H9 (cell line): ENCODE measurements at regions not wholly inside any gene's neighbourhood (a gene's known extent, or its start where the extent isn't known, plus 50 kb on each side); places are given as distances from the start of the nearest gene placed in this dataset.

ENCODE experiments used
- DNase-seq: peaks from one replicate; pipeline ENCODE4 v3.0.0-alpha.2; 2017
- H2AFZ ChIP-seq: one replicate; pipeline ENCODE4 v1.6.1; 2013; ENCODE audit warnings: mild to moderate bottlenecking, low read length, control low read depth, moderate library complexity
- H2AK5ac ChIP-seq: 2 replicates; pipeline ENCODE4 v1.6.1; 2013; ENCODE audit warnings: low read length, control low read depth, mixed read lengths; ENCODE audit not compliant: insufficient read length
- H2BK120ac ChIP-seq: one replicate; pipeline ENCODE4 v1.6.1; 2013; ENCODE audit warnings: low read depth, mild to moderate bottlenecking, low read length, control low read depth, inconsistent platforms; ENCODE audit not compliant: poor library complexity, severe bottlenecking
- H2BK12ac ChIP-seq: 2 replicates; pipeline ENCODE4 v1.6.1; 2013; ENCODE audit warnings: low read length, control low read depth, mixed read lengths, low read depth; ENCODE audit not compliant: insufficient read length
- H2BK15ac ChIP-seq: 2 replicates; pipeline ENCODE4 v1.6.1; 2013; ENCODE audit warnings: low read depth, low read length, control low read depth
- H2BK20ac ChIP-seq: one replicate; pipeline ENCODE4 v1.6.1; 2013; ENCODE audit warnings: low read depth, mild to moderate bottlenecking, low read length, control low read depth, inconsistent platforms; ENCODE audit not compliant: poor library complexity, severe bottlenecking
- H2BK5ac ChIP-seq: 2 replicates; pipeline ENCODE4 v1.6.1; 2013; ENCODE audit warnings: low read length, control low read depth, mixed read lengths; ENCODE audit not compliant: insufficient read length
- H3K14ac ChIP-seq: 2 replicates; pipeline ENCODE4 v1.6.1; 2013; ENCODE audit warnings: low read length, control low read depth; ENCODE audit not compliant: insufficient read depth
- H3K18ac ChIP-seq: 2 replicates; pipeline ENCODE4 v1.6.1; 2013; ENCODE audit warnings: low read depth, mild to moderate bottlenecking, mixed read lengths, low read length, control low read depth; ENCODE audit not compliant: insufficient read length
- H3K23ac ChIP-seq: 2 replicates; pipeline ENCODE4 v1.6.1; 2013; ENCODE audit warnings: low read length, control low read depth, mixed read lengths, low read depth; ENCODE audit not compliant: insufficient read length
- H3K23me2 ChIP-seq: 2 replicates; pipeline ENCODE4 v1.6.1; 2013; ENCODE audit warnings: low read depth, mild to moderate bottlenecking, mixed read lengths, low read length, control low read depth; ENCODE audit not compliant: insufficient read length, poor library complexity, severe bottlenecking
- H3K27ac ChIP-seq: 2 replicates; pipeline ENCODE4 v1.5.1; 2013; ENCODE audit warnings: low read length, control low read depth, mixed read lengths, low read depth; ENCODE audit not compliant: insufficient read length
- H3K27me3 ChIP-seq: 2 replicates; pipeline ENCODE4 v1.6.1; 2013; ENCODE audit warnings: low read length, control low read depth, inconsistent platforms; ENCODE audit not compliant: insufficient read depth
- H3K4ac ChIP-seq: 2 replicates; pipeline ENCODE4 v1.6.1; 2013; ENCODE audit warnings: low read depth, mild to moderate bottlenecking, control low read depth, inconsistent platforms, low read length, moderate library complexity
- H3K4me1 ChIP-seq: 2 replicates; pipeline ENCODE4 v1.6.1; 2013; ENCODE audit warnings: low read length, control low read depth, inconsistent platforms; ENCODE audit not compliant: insufficient read depth
- H3K4me2 ChIP-seq: 2 replicates; pipeline ENCODE4 v1.6.1; 2013; ENCODE audit warnings: low read length, control low read depth, mixed read lengths; ENCODE audit not compliant: insufficient read length, insufficient read depth
- H3K56ac ChIP-seq: 2 replicates; pipeline ENCODE4 v1.6.1; 2013; ENCODE audit warnings: low read depth, mild to moderate bottlenecking, mixed read lengths, low read length, control low read depth; ENCODE audit not compliant: insufficient read length
- H3K79me1 ChIP-seq: 2 replicates; pipeline ENCODE4 v1.6.1; 2013; ENCODE audit warnings: low read depth, mild to moderate bottlenecking, moderate library complexity, low read length, control low read depth, inconsistent platforms; ENCODE audit not compliant: insufficient read depth, poor library complexity, severe bottlenecking
- H3K79me2 ChIP-seq: 2 replicates; pipeline ENCODE4 v1.6.1; 2013; ENCODE audit warnings: low read length, control low read depth, inconsistent platforms; ENCODE audit not compliant: insufficient read depth
- H3K9ac ChIP-seq: 2 replicates; pipeline ENCODE4 v1.6.1; 2013; ENCODE audit warnings: low read length, control low read depth, mixed read lengths; ENCODE audit not compliant: insufficient read length; ENCODE audit errors: extremely low read depth
- H3K9me3 ChIP-seq: one replicate; pipeline ENCODE4 v1.6.1; 2013; ENCODE audit warnings: low read depth, low read length, inconsistent platforms; ENCODE audit not compliant: control insufficient read depth
- H3T11ph ChIP-seq: one replicate; pipeline ENCODE4 v1.6.1; 2013; ENCODE audit warnings: mild to moderate bottlenecking, low read length, control low read depth, inconsistent platforms
- H4K20me1 ChIP-seq: one replicate; pipeline ENCODE4 v1.6.1; 2013; ENCODE audit not compliant: control insufficient read depth, insufficient read length, insufficient read depth
- H4K5ac ChIP-seq: 2 replicates; pipeline ENCODE4 v1.6.1; 2013; ENCODE audit warnings: low read depth, mild to moderate bottlenecking, mixed read lengths, low read length, control low read depth; ENCODE audit not compliant: insufficient read length
- H4K8ac ChIP-seq: replicated peaks from 2 replicates; pipeline ENCODE4 v1.6.1; 2013; ENCODE audit warnings: low read length, control low read depth, mixed read lengths, low read depth; ENCODE audit not compliant: insufficient read length
- H4K91ac ChIP-seq: 2 replicates; pipeline ENCODE4 v1.6.1; 2013; ENCODE audit warnings: low read depth, mild to moderate bottlenecking, moderate library complexity, mixed read lengths, low read length, control low read depth; ENCODE audit not compliant: insufficient read length
- H3K27ac Mint-ChIP-seq, 3 experiments: 2 replicates in 2 of 3; 3 replicates in 1 of 3; pipeline ENCODE4 v1.8.0; 2020 to 2021; ENCODE audit warnings: mixed read lengths in 3 of 3, mild to moderate bottlenecking in 1 of 3, moderate library complexity in 1 of 3
- H3K27me3 Mint-ChIP-seq: 2 replicates; pipeline ENCODE4 v1.8.0; 2021; ENCODE audit warnings: low read depth, mild to moderate bottlenecking, moderate library complexity, mixed read lengths
- H3K36me3 Mint-ChIP-seq, 3 experiments: 2 replicates in 2 of 3; 3 replicates in 1 of 3; pipeline ENCODE4 v1.8.0; 2020 to 2021; ENCODE audit warnings: low read depth in 3 of 3, mixed read lengths in 3 of 3; ENCODE audit not compliant: insufficient read depth in 1 of 3
- H3K4me1 Mint-ChIP-seq, 2 experiments: 2 replicates each; pipeline ENCODE4 v1.8.0; 2020; ENCODE audit warnings: mixed read lengths in 2 of 2
- H3K4me3 Mint-ChIP-seq, 2 experiments: 2 replicates in 1 of 2; 3 replicates in 1 of 2; pipeline ENCODE4 v1.8.0; 2020 to 2021; ENCODE audit warnings: mild to moderate bottlenecking in 2 of 2, mixed read lengths in 2 of 2, moderate library complexity in 1 of 2
- H3K9me3 Mint-ChIP-seq, 2 experiments: 2 replicates in 1 of 2; 3 replicates in 1 of 2; pipeline ENCODE4 v1.8.0; 2020; ENCODE audit warnings: mild to moderate bottlenecking in 2 of 2, mixed read lengths in 2 of 2, moderate library complexity in 1 of 2
- WGBS: extraction: QIAGEN DNeasy Blood & Tissue Kit; methylation state at CpG from one replicate; pipeline ENCODE4 v1.1.7; 2013; ENCODE audit warnings: missing lambda C conversion rate, low lambda C conversion rate, mixed read lengths; ENCODE audit not compliant: insufficient read length; ENCODE audit errors: extremely low coverage; 5-methylcytosine and 5-hydroxymethylcytosine counted together
- TF ChIP-seq, protein P1 (sequence below): fragments of 200-600 bp; sonication (generic); conservative IDR thresholded peaks from 3 replicates; pipeline ENCODE4 v1.8.0; 2021; ENCODE audit warnings: antibody characterized with exemption, mild to moderate bottlenecking

DNA sequence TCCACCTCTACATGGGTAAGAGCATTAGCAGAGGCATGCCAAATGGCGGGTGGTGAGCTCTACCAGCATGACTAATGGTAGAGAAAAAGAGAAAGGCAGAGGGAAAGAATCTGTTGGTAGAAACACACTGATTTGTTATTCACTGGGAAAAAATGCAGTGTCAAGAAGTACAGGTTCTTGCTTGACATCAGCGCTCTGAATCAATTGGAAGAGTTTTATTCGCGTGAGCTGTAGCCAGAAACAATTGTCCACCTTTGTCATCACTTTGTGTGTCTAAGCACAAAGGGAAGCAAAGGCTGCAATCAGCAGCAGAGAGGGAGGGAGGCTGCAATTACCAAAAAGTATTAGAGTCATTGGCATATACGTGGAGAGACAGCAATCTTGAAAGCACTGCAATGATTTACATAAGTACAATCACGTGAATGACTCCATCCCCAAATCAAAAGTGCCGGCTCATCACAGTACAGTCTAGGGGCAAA, 67.7 kb upstream of the HS3ST1 start:
- no peak for DNase-seq
- peaks cover 11 to 12% of the 10 kb centered on the region in 2 experiments; a peak in 4 of 5 replicates for H3K9me3 Mint-ChIP-seq

More for the DNA sequence above, 67.7 kb upstream of the HS3ST1 start:
- no peak overlapping the region for H3K56ac ChIP-seq
- no peaks in the 10 kb centered on the region for H3K9me3 ChIP-seq
- Mint-ChIP-seq H3K36me3 (peaks cover 0 to 6% (median 0%) of the 10 kb centered on the region in 3 experiments; a peak in 3 of 7 replicates), H3K27ac (no peak overlapping the region; a peak in 1 of 7 replicates), H3K4me1 (peaks cover 0 to 4% of the 10 kb centered on the region in 2 experiments; a peak in 1 of 4 replicates), H3K4me3 (no peak overlapping the region), H3K27me3 (no peaks in the 10 kb centered on the region)
- H3T11ph ChIP-seq: no peak overlapping the region
- H2AFZ ChIP-seq: no peak overlapping the region
- no peak overlapping the region for H3K14ac ChIP-seq
- H4K91ac ChIP-seq: no peak overlapping the region
- no peak overlapping the region for H4K8ac ChIP-seq
- no peak overlapping the region for H2AK5ac ChIP-seq
- H2BK12ac ChIP-seq: no peak overlapping the region
- no peak overlapping the region for H3K9ac ChIP-seq
- no peak overlapping the region for H3K4ac ChIP-seq
- no peak overlapping the region for H2BK120ac ChIP-seq
- no peak overlapping the region for H2BK20ac ChIP-seq
- no peaks in the 10 kb centered on the region for H3K23me2 ChIP-seq
- H2BK15ac ChIP-seq: no peak overlapping the region
- H2BK5ac ChIP-seq: no peak overlapping the region
- H3K4me2 ChIP-seq: no peak overlapping the region
- no peaks in the 10 kb centered on the region for H3K79me2 ChIP-seq
- no peaks in the 10 kb centered on the region for H4K20me1 ChIP-seq
- no peak overlapping the region for H4K5ac ChIP-seq
- no peaks in the 10 kb centered on the region for H3K79me1 ChIP-seq
- WGBS: no CpG with 5 or more reads among the region's 7 CpGs
- no peak overlapping the region for H3K27ac ChIP-seq
- H3K27me3 ChIP-seq: no peaks in the 10 kb centered on the region
- TF ChIP-seq, protein P1, sequence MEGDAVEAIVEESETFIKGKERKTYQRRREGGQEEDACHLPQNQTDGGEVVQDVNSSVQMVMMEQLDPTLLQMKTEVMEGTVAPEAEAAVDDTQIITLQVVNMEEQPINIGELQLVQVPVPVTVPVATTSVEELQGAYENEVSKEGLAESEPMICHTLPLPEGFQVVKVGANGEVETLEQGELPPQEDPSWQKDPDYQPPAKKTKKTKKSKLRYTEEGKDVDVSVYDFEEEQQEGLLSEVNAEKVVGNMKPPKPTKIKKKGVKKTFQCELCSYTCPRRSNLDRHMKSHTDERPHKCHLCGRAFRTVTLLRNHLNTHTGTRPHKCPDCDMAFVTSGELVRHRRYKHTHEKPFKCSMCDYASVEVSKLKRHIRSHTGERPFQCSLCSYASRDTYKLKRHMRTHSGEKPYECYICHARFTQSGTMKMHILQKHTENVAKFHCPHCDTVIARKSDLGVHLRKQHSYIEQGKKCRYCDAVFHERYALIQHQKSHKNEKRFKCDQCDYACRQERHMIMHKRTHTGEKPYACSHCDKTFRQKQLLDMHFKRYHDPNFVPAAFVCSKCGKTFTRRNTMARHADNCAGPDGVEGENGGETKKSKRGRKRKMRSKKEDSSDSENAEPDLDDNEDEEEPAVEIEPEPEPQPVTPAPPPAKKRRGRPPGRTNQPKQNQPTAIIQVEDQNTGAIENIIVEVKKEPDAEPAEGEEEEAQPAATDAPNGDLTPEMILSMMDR: no peak
- H3K18ac ChIP-seq: no peak overlapping the region
- H3K23ac ChIP-seq: no peak overlapping the region
- no peaks in the 10 kb centered on the region for H3K4me1 ChIP-seq
